HEK293 (cell line): ENCODE measurements at regions not wholly inside any gene's neighbourhood (a gene's known extent, or its start where the extent isn't known, plus 50 kb on each side); places are given as distances from the start of the nearest gene placed in this dataset.
"Not testable (repeated sequence)": the region's sequence is repeated elsewhere in the genome, so short reads cannot be mapped to it uniquely, and the experiment has no call there.

ENCODE experiments used
- CTCF ChIA-PET: fragments of 350-600 bp; formaldehyde crosslinking; extraction: SDS; loops from one replicate; lab custom pipeline; 2021; ENCODE audit warnings: antibody characterized with exemption; lab: Yijun Ruan, JAX
- POLR2A ChIA-PET: fragments of 300-600 bp; formaldehyde crosslinking; extraction: SDS; loops from one replicate; lab custom pipeline; 2020; ENCODE audit warnings: antibody characterized with exemption, inconsistent platforms; lab: Yijun Ruan, JAX
- H3K27ac ChIP-seq: fragments of 200-500 bp; sonication (Bioruptor generic); 2 replicates; pipeline ENCODE4 v1.5.1; 2014; ENCODE audit warnings: low read depth, low read length, control low read depth, inconsistent platforms; ENCODE audit errors: extremely low read depth
- H3K36me3 ChIP-seq, 2 experiments: fragments of 200-500 bp in 1 of 2; sonication (Bioruptor generic) in 1 of 2; 1 replicate in 1 of 2; 2 replicates in 1 of 2; pipeline ENCODE4 v1.5.1; 2014 to 2017; ENCODE audit warnings: inconsistent platforms in 2 of 2, low read length in 2 of 2; ENCODE audit not compliant: control insufficient read depth in 2 of 2, insufficient read depth in 1 of 2
- H3K4me1 ChIP-seq: fragments of 200-500 bp; sonication (Bioruptor generic); 2 replicates; pipeline ENCODE4 v1.5.1; 2014; ENCODE audit warnings: mild to moderate bottlenecking, low read length, inconsistent platforms; ENCODE audit not compliant: control insufficient read depth, insufficient read depth
- H3K4me3 ChIP-seq: 2 replicates; pipeline ENCODE4 v1.5.1; 2011; ENCODE audit warnings: low read depth, mild to moderate bottlenecking, control low read depth, low read length, moderate library complexity
- H3K9me3 ChIP-seq: fragments of 200-500 bp; sonication (Bioruptor generic); 2 replicates; pipeline ENCODE4 v1.5.1; 2014; ENCODE audit warnings: low read depth, low read length, inconsistent platforms; ENCODE audit not compliant: control insufficient read depth, insufficient read depth
- BCL6B ChIP-seq: fragments of 450-650 bp; formaldehyde crosslinking; IDR thresholded peaks from 2 replicates; pipeline ENCODE4 v1.5.1; 2017; ENCODE audit warnings: missing biosample characterization, missing genetic modification characterization
- OVOL3 ChIP-seq: fragments of 450-650 bp; formaldehyde crosslinking; IDR thresholded peaks from 2 replicates; pipeline ENCODE4 v1.5.1; 2016; ENCODE audit warnings: missing biosample characterization, missing genetic modification characterization
- RBAK ChIP-seq: fragments of 450-650 bp; formaldehyde crosslinking; IDR thresholded peaks from 2 replicates; pipeline ENCODE4 v1.5.1; 2016; ENCODE audit warnings: missing biosample characterization, missing genetic modification characterization
- REPIN1 ChIP-seq: fragments of 450-650 bp; formaldehyde crosslinking; IDR thresholded peaks from 2 replicates; pipeline ENCODE4 v1.5.1; 2017; ENCODE audit warnings: missing biosample characterization, missing genetic modification characterization, low read depth
- SETDB1 ChIP-seq: IDR thresholded peaks from one replicate; pipeline ENCODE4 v1.6.1; 2017; ENCODE audit warnings: mild to moderate bottlenecking, low read length, moderate library complexity, mixed read lengths; ENCODE audit not compliant: insufficient read length
- TRIM28 ChIP-seq: IDR thresholded peaks from 2 replicates; pipeline ENCODE4 v1.6.1; 2011; ENCODE audit warnings: low read length, control low read depth, borderline replicate concordance
- WT1 ChIP-seq: fragments of 450-650 bp; formaldehyde crosslinking; IDR thresholded peaks from 2 replicates; pipeline ENCODE4 v1.5.1; 2016; ENCODE audit warnings: missing biosample characterization, missing genetic modification characterization
- ZBTB1 ChIP-seq: fragments of 450-650 bp; formaldehyde crosslinking; IDR thresholded peaks from 2 replicates; pipeline ENCODE4 v1.5.1; 2016; ENCODE audit warnings: missing biosample characterization, missing genetic modification characterization
- ZBTB26 ChIP-seq: fragments of 450-650 bp; formaldehyde crosslinking; optimal IDR thresholded peaks from 2 replicates; pipeline ENCODE3; 2016; ENCODE audit warnings: missing biosample characterization, mild to moderate bottlenecking, missing genetic modification characterization
- ZFHX2 ChIP-seq: fragments of 450-650 bp; formaldehyde crosslinking; conservative IDR thresholded peaks from 2 replicates; pipeline ENCODE4 v1.5.1; 2016; ENCODE audit warnings: missing biosample characterization, missing genetic modification characterization
- ZFP41 ChIP-seq: fragments of 450-650 bp; formaldehyde crosslinking; IDR thresholded peaks from 2 replicates; pipeline ENCODE4 v1.5.1; 2016; ENCODE audit warnings: missing biosample characterization, missing genetic modification characterization, borderline replicate concordance
- ZIC2 ChIP-seq: fragments of 450-650 bp; formaldehyde crosslinking; IDR thresholded peaks from 2 replicates; pipeline ENCODE4 v1.5.1; 2016; ENCODE audit warnings: missing biosample characterization, missing genetic modification characterization
- ZNF16 ChIP-seq: fragments of 450-650 bp; formaldehyde crosslinking; IDR thresholded peaks from 2 replicates; pipeline ENCODE4 v1.5.1; 2016; ENCODE audit warnings: low read depth, missing biosample characterization, missing genetic modification characterization
- ZNF19 ChIP-seq: fragments of 450-650 bp; formaldehyde crosslinking; IDR thresholded peaks from 2 replicates; pipeline ENCODE4; 2016; ENCODE audit warnings: missing biosample characterization, missing genetic modification characterization, low read depth
- ZNF214 ChIP-seq: fragments of 450-650 bp; formaldehyde crosslinking; IDR thresholded peaks from 2 replicates; pipeline ENCODE4 v1.5.1; 2017; ENCODE audit warnings: missing biosample characterization, mild to moderate bottlenecking, missing genetic modification characterization, borderline replicate concordance
- ZNF239 ChIP-seq: fragments of 450-650 bp; formaldehyde crosslinking; IDR thresholded peaks from 2 replicates; pipeline ENCODE4 v1.5.1; 2016; ENCODE audit warnings: missing biosample characterization, missing genetic modification characterization
- ZNF24 ChIP-seq: fragments of 450-650 bp; formaldehyde crosslinking; IDR thresholded peaks from 2 replicates; pipeline ENCODE4 v1.5.1; 2016; ENCODE audit warnings: missing biosample characterization, missing genetic modification characterization
- ZNF266 ChIP-seq: fragments of 450-650 bp; formaldehyde crosslinking; IDR thresholded peaks from 2 replicates; pipeline ENCODE4 v1.5.1; 2016; ENCODE audit warnings: missing biosample characterization, missing genetic modification characterization, low read depth
- ZNF274 ChIP-seq, 2 experiments: fragments of 200-500 bp in 1 of 2; fragments of 450-650 bp in 1 of 2; sonication (Bioruptor generic) in 1 of 2; formaldehyde crosslinking in 1 of 2; IDR thresholded peaks; 2 replicates each; pipeline versions ENCODE4 v1.5.1 to v1.6.1; 2014 to 2016; ENCODE audit warnings: borderline replicate concordance in 1 of 2, inconsistent platforms in 1 of 2, low read length in 1 of 2, missing biosample characterization in 1 of 2, missing genetic modification characterization in 1 of 2
- ZNF311 ChIP-seq: fragments of 450-650 bp; formaldehyde crosslinking; IDR thresholded peaks from 2 replicates; pipeline ENCODE4 v1.5.1; 2017; ENCODE audit warnings: missing biosample characterization, missing genetic modification characterization, borderline replicate concordance
- ZNF391 ChIP-seq: fragments of 450-650 bp; formaldehyde crosslinking; IDR thresholded peaks from 2 replicates; pipeline ENCODE4 v1.5.1; 2016; ENCODE audit warnings: low read depth, missing biosample characterization, missing genetic modification characterization, borderline replicate concordance
- ZNF561 ChIP-seq: fragments of 450-650 bp; IDR thresholded peaks from 2 replicates; pipeline ENCODE4 v1.5.1; 2018; ENCODE audit warnings: missing biosample characterization, missing genetic modification characterization, borderline replicate concordance
- ZNF692 ChIP-seq: fragments of 450-650 bp; formaldehyde crosslinking; IDR thresholded peaks from 2 replicates; pipeline ENCODE4 v1.5.1; 2016; ENCODE audit warnings: missing biosample characterization, missing genetic modification characterization
- ZNF747 ChIP-seq: fragments of 450-650 bp; formaldehyde crosslinking; IDR thresholded peaks from 2 replicates; pipeline ENCODE4 v1.5.1; 2016; ENCODE audit warnings: missing biosample characterization, missing genetic modification characterization
- ZNF785 ChIP-seq: fragments of 450-650 bp; formaldehyde crosslinking; IDR thresholded peaks from 2 replicates; pipeline ENCODE4 v1.5.1; 2016; ENCODE audit warnings: missing biosample characterization, missing genetic modification characterization
- ZNF830 ChIP-seq: fragments of 450-650 bp; IDR thresholded peaks from 2 replicates; pipeline ENCODE4 v1.5.0; 2018; ENCODE audit warnings: missing biosample characterization, missing genetic modification characterization, low read depth, mild to moderate bottlenecking, moderate library complexity
- TF ChIP-seq, protein P1 (sequence below): fragments of 450-650 bp; formaldehyde crosslinking; IDR thresholded peaks from 2 replicates; pipeline ENCODE4 v1.5.1; 2016; ENCODE audit warnings: missing biosample characterization, missing genetic modification characterization

- H3K27ac ChIP-seq = no peak overlapping the region
- no peaks in the 10 kb centered on the region for H3K36me3 ChIP-seq
- POLR2A ChIA-PET = no interaction called here
- no peak overlapping the region for H3K4me3 ChIP-seq
- H3K9me3 ChIP-seq = no peaks in the 10 kb centered on the region
- no peaks in the 10 kb centered on the region for H3K4me1 ChIP-seq
- TF ChIP-seq ZNF747 (tag by site-specific recombination) (no peak), ZNF274 (IDR thresholded peaks at IDR 0.05; ENCODE audit: low read length) (no peak), ZNF274 (tag by site-specific recombination; IDR thresholded peaks at IDR 0.05; ENCODE audit: borderline replicate concordance) (no peak), ZFP41 (no peak), WT1 (no peak), OVOL3 (no peak), ZNF561 (no peak), ZNF214 (tag by site-specific recombination) (no peak), BCL6B (tag by site-specific recombination) (no peak), ZNF24 (tag by site-specific recombination) (no peak), ZNF311 (tag by site-specific recombination) (no peak), ZNF785 (tag by site-specific recombination) (no peak), ZNF16 (tag by site-specific recombination) (no peak), ZNF391 (no peak), ZNF266 (tag by site-specific recombination) (no peak), ZFHX2 (tag by site-specific recombination) (no peak), ZBTB1 (tag by site-specific recombination) (no peak)
- CTCF ChIA-PET = interaction anchor here (0.6 kb wide), 1 partner anchor 1426 kb away, joined by 6 read pairs; no protein-coding TSS in a partner anchor
Observed at GRCh38 chr3:104088738-104089137, 1278.0 kb upstream of the ALCAM start.

- H3K4me3 ChIP-seq, H3K4me1 ChIP-seq, H3K9me3 ChIP-seq, POLR2A ChIA-PET, CTCF ChIA-PET, H3K27ac ChIP-seq, H3K36me3 ChIP-seq: not testable (repeated sequence)
- peak; percentile 56; the same call in 1 of the 2 replicates for TF ChIP-seq TRIM28
- peak; percentile 85 for TF ChIP-seq SETDB1
Observed at GRCh38 chr3:104089987-104090386, 1276.7 kb upstream of the ALCAM start.

GRCh38 chr3:104101736-104102135 lies 1265.0 kb upstream of the ALCAM start:
- no peak overlapping the region for H3K4me3 ChIP-seq
- POLR2A ChIA-PET = no interaction called here
- CTCF ChIA-PET = interaction anchor here (0.6 to 1.9 kb wide), 6 partner anchors 13 to 1468 kb away, joined by 3 to 7 read pairs (median 3); no protein-coding TSS in a partner anchor
- H3K27ac ChIP-seq = no peak overlapping the region
- no peaks in the 10 kb centered on the region for H3K9me3 ChIP-seq
- H3K36me3 ChIP-seq = no peaks in the 10 kb centered on the region
- H3K4me1 ChIP-seq = no peaks in the 10 kb centered on the region
- TF ChIP-seq REPIN1 (tag by site-specific recombination) (no peak), ZNF239 (tag by site-specific recombination) (no peak), ZIC2 (tag by site-specific recombination) (no peak), ZBTB26 (tag by site-specific recombination) (no peak), ZNF692 (tag by site-specific recombination) (no peak), ZNF19 (tag by site-specific recombination) (no peak), ZNF830 (tag by site-specific recombination) (no peak), RBAK (no peak)
- TF ChIP-seq, protein P1, sequence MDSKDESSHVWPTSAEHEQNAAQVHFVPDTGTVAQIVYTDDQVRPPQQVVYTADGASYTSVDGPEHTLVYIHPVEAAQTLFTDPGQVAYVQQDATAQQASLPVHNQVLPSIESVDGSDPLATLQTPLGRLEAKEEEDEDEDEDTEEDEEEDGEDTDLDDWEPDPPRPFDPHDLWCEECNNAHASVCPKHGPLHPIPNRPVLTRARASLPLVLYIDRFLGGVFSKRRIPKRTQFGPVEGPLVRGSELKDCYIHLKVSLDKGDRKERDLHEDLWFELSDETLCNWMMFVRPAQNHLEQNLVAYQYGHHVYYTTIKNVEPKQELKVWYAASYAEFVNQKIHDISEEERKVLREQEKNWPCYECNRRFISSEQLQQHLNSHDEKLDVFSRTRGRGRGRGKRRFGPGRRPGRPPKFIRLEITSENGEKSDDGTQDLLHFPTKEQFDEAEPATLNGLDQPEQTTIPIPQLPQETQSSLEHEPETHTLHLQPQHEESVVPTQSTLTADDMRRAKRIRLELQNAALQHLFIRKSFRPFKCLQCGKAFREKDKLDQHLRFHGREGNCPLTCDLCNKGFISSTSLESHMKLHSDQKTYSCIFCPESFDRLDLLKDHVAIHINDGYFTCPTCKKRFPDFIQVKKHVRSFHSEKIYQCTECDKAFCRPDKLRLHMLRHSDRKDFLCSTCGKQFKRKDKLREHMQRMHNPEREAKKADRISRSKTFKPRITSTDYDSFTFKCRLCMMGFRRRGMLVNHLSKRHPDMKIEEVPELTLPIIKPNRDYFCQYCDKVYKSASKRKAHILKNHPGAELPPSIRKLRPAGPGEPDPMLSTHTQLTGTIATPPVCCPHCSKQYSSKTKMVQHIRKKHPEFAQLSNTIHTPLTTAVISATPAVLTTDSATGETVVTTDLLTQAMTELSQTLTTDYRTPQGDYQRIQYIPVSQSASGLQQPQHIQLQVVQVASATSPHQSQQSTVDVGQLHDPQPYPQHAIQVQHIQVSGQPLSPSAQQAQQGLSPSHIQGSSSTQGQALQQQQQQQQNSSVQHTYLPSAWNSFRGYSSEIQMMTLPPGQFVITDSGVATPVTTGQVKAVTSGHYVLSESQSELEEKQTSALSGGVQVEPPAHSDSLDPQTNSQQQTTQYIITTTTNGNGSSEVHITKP (tag by site-specific recombination) = no peak
